Neural cell (in vitro differentiated cells): ENCODE measurements at regions not wholly inside any gene's neighbourhood (a gene's known extent, or its start where the extent isn't known, plus 50 kb on each side); places are given as distances from the start of the nearest gene placed in this dataset.

Experiments
- EP300 ChIP-seq: fragments of 450-650 bp; conservative IDR thresholded peaks from 2 replicates; pipeline ENCODE4 v1.6.1; 2014; ENCODE audit warnings: antibody characterized with exemption, mild to moderate bottlenecking, moderate library complexity; ENCODE audit not compliant: poor library complexity, severe bottlenecking
- EZH2 ChIP-seq: fragments of 200-600, 300-800 bp; shearing (Covaris generic), sonication (generic); IDR thresholded peaks from 2 replicates; pipeline ENCODE4 v1.6.1; 2014; ENCODE audit warnings: antibody characterized with exemption, low read length, borderline replicate concordance, mild to moderate bottlenecking; ENCODE audit not compliant: insufficient read depth, poor library complexity, severe bottlenecking
- RAD21 ChIP-seq: fragments of 450-650 bp; conservative IDR thresholded peaks from 2 replicates; pipeline ENCODE4 v1.6.1; 2014; ENCODE audit warnings: antibody characterized with exemption, mild to moderate bottlenecking, moderate library complexity
- SMC3 ChIP-seq: fragments of 450-650 bp; conservative IDR thresholded peaks from 2 replicates; pipeline ENCODE4 v1.6.1; 2014; ENCODE audit warnings: antibody characterized with exemption, mild to moderate bottlenecking, moderate library complexity; ENCODE audit not compliant: poor library complexity
- TAF1 ChIP-seq: IDR thresholded peaks from 2 replicates; pipeline ENCODE4 v1.6.1; 2012; ENCODE audit warnings: low read depth
- TF ChIP-seq, protein P1 (sequence below): fragments of 450-650 bp; IDR thresholded peaks from 2 replicates; pipeline ENCODE4 v1.5.1; 2014; ENCODE audit warnings: antibody characterized with exemption, mild to moderate bottlenecking, moderate library complexity; ENCODE audit not compliant: poor library complexity, severe bottlenecking

GRCh38 chr14:65225299-65226159 is 123.2 kb upstream of the MAX start:
- TF ChIP-seq, protein P1, sequence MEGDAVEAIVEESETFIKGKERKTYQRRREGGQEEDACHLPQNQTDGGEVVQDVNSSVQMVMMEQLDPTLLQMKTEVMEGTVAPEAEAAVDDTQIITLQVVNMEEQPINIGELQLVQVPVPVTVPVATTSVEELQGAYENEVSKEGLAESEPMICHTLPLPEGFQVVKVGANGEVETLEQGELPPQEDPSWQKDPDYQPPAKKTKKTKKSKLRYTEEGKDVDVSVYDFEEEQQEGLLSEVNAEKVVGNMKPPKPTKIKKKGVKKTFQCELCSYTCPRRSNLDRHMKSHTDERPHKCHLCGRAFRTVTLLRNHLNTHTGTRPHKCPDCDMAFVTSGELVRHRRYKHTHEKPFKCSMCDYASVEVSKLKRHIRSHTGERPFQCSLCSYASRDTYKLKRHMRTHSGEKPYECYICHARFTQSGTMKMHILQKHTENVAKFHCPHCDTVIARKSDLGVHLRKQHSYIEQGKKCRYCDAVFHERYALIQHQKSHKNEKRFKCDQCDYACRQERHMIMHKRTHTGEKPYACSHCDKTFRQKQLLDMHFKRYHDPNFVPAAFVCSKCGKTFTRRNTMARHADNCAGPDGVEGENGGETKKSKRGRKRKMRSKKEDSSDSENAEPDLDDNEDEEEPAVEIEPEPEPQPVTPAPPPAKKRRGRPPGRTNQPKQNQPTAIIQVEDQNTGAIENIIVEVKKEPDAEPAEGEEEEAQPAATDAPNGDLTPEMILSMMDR, result no peak
- no peak for TF ChIP-seq RAD21
- TF ChIP-seq TAF1, result no peak
- TF ChIP-seq EZH2, result no peak
- TF ChIP-seq SMC3, result no peak
- no peak for TF ChIP-seq EP300
